ENCODE measurements at regions not wholly inside any gene's neighbourhood (a gene's known extent, or its start where the extent isn't known, plus 50 kb on each side); places are given as distances from the start of the nearest gene placed in this dataset.

- no peak for DNase-seq (ENCODE audit: low read depth in 2 of 2)
These were observed 209.9 kb downstream of the COL4A1 start for GRCh38 chr13:110097013-110097412.

DNA sequence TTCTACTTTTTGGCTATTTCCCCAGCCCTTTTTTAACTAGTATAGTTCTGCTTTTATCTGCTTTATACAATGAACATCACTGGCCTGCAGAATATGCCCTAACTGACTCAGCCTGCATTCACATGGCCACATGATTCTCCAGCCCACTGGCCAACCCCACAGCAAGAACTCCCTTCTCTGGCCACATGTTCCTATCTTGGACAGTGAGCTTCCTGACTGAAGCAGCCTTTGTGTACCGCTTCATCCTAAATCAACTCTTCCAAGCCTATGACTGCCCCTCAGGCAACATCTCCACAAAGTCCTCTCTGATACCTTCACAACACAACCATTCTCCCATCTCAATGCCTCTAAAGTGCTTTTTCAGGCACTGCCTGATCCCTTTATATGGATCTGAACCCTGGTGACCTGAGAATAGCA is 214.1 kb downstream of the COL4A1 start:
- no peak for DNase-seq (ENCODE audit: low read depth in 2 of 2)

GRCh38 chr13:110089815-110090214 is 217.1 kb downstream of the COL4A1 start:
- DNase-seq (ENCODE audit: low read depth in 2 of 2): no peak

- no peak for DNase-seq (ENCODE audit: low read depth in 2 of 2)
These were observed 217.9 kb downstream of the COL4A1 start for GRCh38 chr13:110089100-110089499.

DNA sequence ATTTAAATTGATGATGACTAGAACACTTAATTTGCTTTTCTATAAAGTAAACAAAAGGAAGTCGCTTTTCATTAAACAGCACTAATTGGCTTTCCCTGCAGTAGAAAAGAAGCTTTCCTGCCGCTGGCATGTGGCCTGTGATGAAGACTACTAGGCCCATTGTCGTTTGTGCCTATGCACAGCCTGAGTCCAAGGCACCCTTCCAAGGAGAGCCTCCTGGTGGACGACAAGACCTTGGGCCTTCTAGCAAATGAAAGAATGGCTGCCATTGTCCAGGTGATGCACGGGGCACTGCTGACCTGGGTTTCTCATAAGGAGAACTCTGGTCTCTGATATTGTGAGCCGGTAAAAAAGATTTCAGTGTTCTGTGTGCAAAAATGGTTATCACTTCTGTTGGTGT is 233.0 kb downstream of the COL4A1 start:
- DNase-seq (ENCODE audit: low read depth in 2 of 2): no peak

GRCh38 chr13:110070511-110071120 is 236.3 kb downstream of the COL4A1 start:
- no peak for DNase-seq (ENCODE audit: low read depth in 2 of 2)

DNA sequence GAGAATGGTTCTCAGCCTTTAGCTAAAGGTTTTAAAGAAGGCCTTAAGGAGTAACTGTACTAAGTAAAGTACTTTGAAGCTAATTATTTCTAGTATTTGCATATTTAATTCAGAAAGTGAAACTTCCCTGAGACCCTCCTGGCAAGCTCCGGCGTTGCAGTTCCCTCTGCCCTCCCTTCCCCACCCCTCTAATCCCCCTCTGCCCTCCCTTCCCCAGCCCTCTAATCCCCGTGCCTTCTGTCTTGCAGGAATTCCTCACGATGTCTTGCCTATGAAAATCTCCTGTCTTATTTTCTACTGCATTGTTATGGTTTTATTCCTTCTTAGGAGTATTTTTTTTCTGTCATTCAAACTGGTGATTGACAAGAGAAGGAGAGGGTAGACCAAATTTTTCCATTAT is 236.9 kb downstream of the COL4A1 start:
- DNase-seq (ENCODE audit: low read depth in 2 of 2): no peak

DNA sequence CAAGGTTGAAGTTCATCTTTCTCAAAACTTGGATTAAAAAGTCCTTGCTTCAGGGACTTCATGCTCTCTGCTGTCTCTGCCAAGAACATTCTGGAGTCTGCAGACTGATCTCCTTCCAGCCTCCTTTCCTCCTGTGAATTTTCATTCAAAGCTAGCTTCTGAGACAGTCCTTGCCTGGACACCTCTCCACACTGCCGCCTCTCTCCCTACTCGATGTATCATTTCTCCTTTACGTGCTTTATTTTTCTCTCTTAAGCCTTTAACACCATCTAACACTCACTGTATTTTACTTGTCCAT is 238.8 kb downstream of the COL4A1 start:
- no peak for DNase-seq (ENCODE audit: low read depth in 2 of 2)

DNA sequence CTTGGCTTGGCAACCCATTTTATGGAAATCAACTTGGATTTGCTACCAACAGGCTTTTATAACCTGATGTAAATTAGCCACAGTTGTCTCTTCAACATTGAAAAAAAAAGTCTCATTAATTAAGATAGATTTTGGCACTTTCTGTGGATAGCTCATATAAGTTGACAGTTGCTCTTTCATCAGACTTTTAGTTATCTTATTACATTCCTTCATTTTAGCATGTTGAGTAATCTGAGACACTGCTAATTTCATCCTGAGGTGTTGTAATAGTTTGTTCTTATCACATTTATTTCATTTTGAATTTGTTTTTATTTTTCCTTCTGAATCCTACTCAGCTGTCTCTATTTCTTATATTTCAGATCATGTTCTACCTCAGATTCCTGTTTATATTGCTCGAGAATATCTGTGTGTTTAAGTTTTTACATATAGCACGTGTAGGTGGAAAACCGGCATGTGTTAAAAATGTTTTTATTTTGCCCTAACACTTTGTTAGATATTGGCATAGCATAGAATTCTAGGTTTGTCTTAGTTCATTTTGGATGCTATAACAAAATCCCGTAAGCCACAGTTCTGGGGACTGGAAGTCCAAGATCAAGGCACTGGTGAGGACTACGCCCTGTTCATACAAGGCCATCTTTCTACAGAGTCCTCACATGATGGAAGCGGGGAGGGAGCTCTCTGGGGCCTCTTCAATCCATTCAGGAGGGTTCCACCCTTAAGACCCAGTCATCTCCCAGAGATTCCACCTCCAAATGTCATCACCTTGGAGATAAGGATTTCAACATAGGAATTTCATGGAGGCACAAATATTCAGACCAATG is 239.4 kb downstream of the COL4A1 start:
- DNase-seq (ENCODE audit: low read depth in 2 of 2): no peak

- no peak for DNase-seq (ENCODE audit: low read depth in 2 of 2)
These were observed 241.2 kb downstream of the COL4A1 start for GRCh38 chr13:110065780-110066179.

DNA sequence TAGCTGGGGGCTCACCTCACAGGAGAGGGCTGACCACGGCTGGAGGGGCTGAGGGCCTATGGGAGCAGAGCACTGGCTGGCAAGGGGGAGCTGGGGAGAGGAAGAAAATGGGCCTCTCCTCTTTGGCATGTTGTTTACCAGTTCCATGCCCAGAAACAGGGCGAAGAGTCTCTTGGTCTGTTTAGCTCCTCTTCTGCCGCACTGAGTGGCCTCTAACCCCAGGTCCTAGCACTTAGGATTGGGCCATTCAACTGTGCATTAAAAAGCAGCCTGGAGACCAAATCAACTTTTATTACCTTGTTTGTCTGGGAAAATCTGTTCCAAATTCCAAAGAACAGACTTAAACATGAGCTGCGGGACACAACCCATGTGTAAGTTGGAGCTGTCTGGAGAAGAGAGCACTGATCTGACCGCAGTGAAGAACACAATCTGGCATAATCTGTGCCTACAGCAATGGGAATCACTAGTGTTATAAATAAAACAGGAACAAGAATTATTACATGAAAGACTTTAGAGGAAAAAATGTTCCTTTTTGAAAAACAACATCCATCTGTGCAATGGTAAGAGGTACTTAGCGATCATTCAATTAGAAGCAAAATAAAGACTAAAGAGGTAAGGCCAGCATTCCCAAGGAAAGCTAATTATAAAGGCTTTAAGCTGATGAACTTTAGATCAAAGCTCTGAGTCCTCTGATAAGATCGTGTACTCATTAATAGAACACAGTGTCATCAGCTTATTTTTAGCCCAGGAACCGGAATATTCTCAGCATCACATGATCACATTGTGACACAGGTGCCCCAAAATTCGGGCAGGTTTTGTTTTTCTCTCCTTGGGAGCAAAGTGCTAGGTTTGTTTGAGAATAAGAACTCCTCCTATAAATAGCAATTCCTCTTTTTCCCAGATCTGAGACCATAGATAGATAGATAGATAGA is 243.2 kb downstream of the COL4A1 start:
- no peak for DNase-seq (ENCODE audit: low read depth in 2 of 2)

DNA sequence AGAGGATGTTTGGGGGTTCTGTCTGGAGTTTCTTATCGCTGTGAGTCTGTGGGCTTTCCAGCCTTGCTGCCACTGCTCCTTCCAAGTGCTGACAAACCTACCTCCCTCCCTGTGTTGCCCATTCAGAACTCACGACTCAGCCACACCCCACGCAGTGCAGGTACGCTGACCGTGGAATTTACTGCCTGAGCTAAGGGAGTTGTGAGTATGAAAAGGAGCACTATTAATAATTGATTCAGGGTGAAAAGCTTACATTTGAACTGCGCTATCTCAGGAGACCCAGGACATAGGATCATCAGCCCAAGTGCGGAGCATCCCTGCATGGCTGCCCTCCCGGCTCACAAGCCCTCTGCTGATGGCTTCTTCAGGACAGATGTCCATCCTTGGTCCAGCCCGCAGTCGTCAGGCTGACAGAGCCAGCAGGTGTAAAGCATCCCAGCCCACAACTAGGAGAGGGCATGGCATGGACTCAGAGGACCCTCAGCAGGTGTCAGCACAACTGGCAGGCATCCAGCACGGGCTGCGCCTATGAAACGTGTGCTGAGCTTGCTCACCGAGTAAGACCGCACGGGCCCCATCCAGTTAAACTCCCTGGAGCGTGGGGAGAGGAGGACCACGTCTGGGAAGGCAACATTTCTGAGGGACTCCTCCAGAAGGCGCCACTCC is 244.0 kb downstream of the COL4A1 start:
- DNase-seq (ENCODE audit: low read depth in 2 of 2): no peak

DNA sequence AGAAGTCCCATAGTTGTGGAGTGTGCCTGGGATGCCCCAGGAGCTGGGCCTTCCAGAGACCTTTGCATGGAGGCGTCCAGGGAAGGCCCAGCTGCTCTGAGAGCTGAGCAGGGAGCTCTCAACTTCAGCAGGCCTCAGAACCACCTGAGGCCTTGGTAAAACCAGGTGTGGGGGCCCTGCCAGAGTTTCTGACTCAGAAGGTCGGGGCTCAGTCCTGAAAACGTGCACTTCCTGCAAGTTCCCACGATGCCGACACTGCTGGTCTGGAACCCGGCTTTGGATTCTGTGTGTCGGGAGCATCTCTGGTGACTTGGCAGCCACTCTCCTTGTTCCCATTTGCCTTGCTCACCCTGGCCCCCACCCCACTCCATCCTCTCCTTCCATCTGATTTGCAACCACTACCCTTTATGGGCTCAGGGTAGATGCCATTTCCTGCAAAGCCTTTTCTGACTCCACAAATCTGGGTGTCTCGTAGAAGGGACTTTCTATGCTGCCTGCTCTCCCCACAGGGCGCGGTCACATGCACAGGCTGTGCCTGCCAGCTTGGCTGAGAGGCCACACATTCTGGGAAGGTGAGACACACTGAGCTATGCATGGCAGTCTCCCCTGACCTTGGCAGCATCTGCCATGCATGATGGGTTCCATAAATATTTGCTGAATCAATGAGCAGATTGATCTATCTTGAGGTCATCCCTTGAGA is 244.7 kb downstream of the COL4A1 start:
- no peak for DNase-seq (ENCODE audit: low read depth in 2 of 2)

DNA sequence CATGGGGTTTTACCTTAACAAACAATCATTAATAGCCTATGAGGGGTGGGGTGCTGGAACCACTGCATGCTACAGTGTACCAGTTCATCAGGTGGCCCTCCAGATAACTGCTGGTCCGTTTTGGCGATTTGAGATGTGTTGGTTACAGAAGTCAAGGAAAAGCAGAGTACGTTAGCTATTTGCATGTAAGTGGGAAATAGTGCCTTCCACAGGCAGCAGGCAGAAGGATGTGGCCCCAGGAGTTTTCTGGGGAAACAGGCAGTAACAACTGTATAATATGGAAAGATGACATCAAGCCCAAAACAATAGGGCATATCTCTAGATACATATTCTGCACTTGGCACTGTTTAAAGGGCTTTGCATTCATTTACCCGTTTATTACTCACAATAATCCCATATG is 245.7 kb downstream of the COL4A1 start:
- no peak for DNase-seq (ENCODE audit: low read depth in 2 of 2)

DNA sequence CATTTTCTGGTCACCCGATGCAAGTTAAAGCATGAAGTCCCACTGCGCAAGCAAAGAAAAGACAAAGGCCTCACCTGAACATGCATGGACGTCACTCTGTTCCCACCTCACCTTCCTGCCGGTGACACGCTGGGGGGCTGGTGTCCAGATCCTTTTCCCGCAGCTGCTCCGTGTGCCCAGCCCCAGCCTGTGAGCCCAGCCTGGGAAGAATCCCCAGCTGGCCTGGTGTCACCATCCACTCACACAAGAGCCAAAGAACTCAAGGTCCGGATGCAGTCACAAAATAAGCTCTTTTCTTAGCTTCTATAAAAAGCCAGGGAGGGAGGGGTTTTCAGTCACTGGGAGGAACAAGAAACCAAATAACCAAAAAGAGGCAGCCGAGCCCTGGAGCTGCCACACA is 249.9 kb downstream of the COL4A1 start:
- no peak for DNase-seq (ENCODE audit: low read depth in 2 of 2)

GRCh38 chr13:110056640-110057039 is 250.3 kb downstream of the COL4A1 start:
- DNase-seq (ENCODE audit: low read depth in 2 of 2): no peak

DNA sequence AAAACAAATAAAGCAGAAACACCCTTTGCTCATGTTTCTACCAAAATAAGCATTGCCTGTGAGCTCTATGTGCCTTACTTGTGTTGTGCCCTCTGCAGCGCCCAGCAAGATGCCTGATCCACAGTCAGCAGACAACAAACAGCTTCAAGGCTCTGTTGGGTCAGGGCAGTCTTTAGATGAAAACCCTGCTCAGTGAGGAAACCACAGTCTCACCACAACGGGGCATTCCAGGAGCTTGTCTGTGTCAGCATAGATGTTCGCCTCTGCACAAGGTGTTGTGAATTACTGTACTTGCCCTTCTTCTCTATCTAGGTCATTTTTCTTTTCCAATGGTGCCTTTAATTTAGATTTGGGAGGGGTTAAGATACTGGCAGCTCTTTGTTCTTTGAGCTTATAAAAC is 251.9 kb downstream of the COL4A1 start:
- no peak for DNase-seq (ENCODE audit: low read depth in 2 of 2)

GRCh38 chr13:110054041-110054440 is 252.9 kb downstream of the COL4A1 start:
- DNase-seq (ENCODE audit: low read depth in 2 of 2): no peak

DNA sequence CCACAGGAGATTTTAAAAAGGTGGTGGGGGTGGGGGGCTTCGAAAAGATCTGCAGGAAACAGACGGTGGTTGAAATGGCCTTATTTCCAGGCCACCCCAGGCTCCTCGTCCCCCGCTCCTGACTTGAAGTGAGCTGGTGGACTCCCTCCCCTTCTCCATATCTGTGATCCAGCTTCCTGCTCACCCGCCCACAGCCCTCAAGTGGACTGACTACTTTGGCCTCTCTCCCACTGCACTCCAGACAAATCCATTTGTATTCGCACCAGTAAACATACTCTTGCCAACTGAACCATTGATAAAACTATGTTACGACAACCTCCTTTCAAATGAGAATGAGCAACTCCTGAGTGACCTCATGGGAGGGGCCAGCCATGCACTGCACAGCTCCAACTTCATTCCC is 259.5 kb downstream of the COL4A1 start:
- no peak for DNase-seq (ENCODE audit: low read depth in 2 of 2)

DNA sequence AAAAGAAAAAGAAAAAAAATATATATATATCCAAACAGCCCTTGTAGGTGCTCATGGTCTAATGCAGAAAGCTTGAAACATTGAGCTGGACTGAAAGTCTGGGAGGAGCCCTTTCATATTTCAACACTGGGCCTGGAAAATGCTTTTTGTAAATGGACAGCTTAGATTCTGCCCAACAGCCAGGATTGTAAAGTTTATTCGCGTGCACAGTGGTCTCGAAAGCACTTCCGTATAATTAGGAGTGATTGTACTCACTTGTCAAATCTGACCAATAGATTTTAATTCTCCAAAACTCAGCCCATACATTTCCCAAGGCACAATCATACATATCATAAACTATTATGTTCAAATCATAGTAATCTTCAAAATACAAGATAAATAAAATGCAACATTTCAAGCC is 260.1 kb downstream of the COL4A1 start:
- DNase-seq (ENCODE audit: low read depth in 2 of 2): no peak

GRCh38 chr13:110045919-110046318 is 259.5 kb upstream of the IRS2 start:
- DNase-seq (ENCODE audit: low read depth in 2 of 2): no peak

DNA sequence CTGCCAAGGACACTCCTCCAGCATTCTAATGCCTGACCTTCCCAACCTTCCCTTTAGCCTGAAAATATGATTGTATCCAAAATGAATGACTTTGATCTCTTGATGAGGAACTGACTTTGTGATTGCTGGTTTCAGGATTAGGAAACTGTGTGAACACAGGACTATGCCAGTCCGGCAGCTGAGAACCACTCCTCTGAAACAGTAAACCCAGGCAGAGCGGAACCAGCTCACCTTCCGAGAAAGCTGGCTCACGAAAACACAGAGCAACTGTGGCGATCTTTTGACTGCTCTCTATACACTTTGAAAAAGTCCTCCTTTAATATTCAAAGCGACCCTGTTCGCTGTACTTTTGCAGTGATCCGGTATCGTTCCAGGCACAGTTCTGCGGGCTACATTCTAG is 258.8 kb upstream of the IRS2 start:
- DNase-seq (ENCODE audit: low read depth in 2 of 2): no peak

All from activated CD4-positive, alpha-beta T cell treated with anti-CD3 and anti-CD28 coated beads for 24 hours (primary cell).